HepG2 (cell line): ENCODE measurements at regions not wholly inside any gene's neighbourhood (a gene's known extent, or its start where the extent isn't known, plus 50 kb on each side); places are given as distances from the start of the nearest gene placed in this dataset.
A peak's percentile ranks its signal among the peaks of the same experiment; 100 is the strongest.

Source experiments
- BORCS8-MEF2B ChIP-seq: sonication (generic); formaldehyde crosslinking; IDR thresholded peaks from 2 replicates; pipeline ENCODE4 v1.8.0; 2022; ENCODE audit warnings: mild to moderate bottlenecking, missing genetic modification reagents
- CHD4 ChIP-seq: fragments of 200-600 bp; sonication (generic); IDR thresholded peaks from 2 replicates; pipeline ENCODE4 v1.7.0; 2017; ENCODE audit warnings: mild to moderate bottlenecking, low read length, borderline replicate concordance
- ELF3 ChIP-seq: IDR thresholded peaks from 2 replicates; pipeline ENCODE4 v1.6.1; 2016; ENCODE audit warnings: missing genetic modification reagents, missing compliant biosample characterization
- GMEB2 ChIP-seq: IDR thresholded peaks from 2 replicates; pipeline ENCODE4 v1.6.1; 2016; ENCODE audit warnings: missing biosample characterization, missing genetic modification reagents, low read depth
- HBP1 ChIP-seq: IDR thresholded peaks from 2 replicates; pipeline ENCODE4 v1.6.1; 2016; ENCODE audit warnings: low read depth, control low read depth
- KDM1A ChIP-seq: IDR thresholded peaks from 2 replicates; pipeline ENCODE4 v1.6.1; 2016; ENCODE audit warnings: missing compliant biosample characterization
- KLF13 ChIP-seq: sonication (generic); formaldehyde crosslinking; IDR thresholded peaks from 2 replicates; pipeline ENCODE4 v1.4.0; 2020; ENCODE audit warnings: mild to moderate bottlenecking, missing genetic modification reagents
- MAZ ChIP-seq, 2 experiments: sonication (generic) in 1 of 2; formaldehyde crosslinking in 1 of 2; IDR thresholded peaks; 2 replicates each; pipeline versions ENCODE4 v1.5.0 to v1.6.1; 2012 to 2020; ENCODE audit warnings: low read depth in 2 of 2, mild to moderate bottlenecking in 2 of 2, borderline replicate concordance in 1 of 2, improper control_type of control experiment in 1 of 2, low read length in 1 of 2, missing genetic modification reagents in 1 of 2, moderate library complexity in 1 of 2
- NFE2 ChIP-seq: sonication (generic); formaldehyde crosslinking; IDR thresholded peaks from 2 replicates; pipeline ENCODE4 v1.4.0; 2020; ENCODE audit warnings: missing genetic modification reagents
- NFKBIZ ChIP-seq: IDR thresholded peaks from 2 replicates; pipeline ENCODE4 v1.6.1; 2018; ENCODE audit warnings: missing genetic modification reagents, missing compliant biosample characterization
- PATZ1 ChIP-seq: sonication (generic); formaldehyde crosslinking; IDR thresholded peaks from 2 replicates; pipeline ENCODE4 v1.4.0; 2020; ENCODE audit warnings: missing genetic modification reagents
- PAWR ChIP-seq: sonication (generic); formaldehyde crosslinking; IDR thresholded peaks from 2 replicates; pipeline ENCODE4 v1.4.0; 2020; ENCODE audit warnings: missing genetic modification reagents, mild to moderate bottlenecking, borderline replicate concordance
- TGIF2 ChIP-seq: IDR thresholded peaks from 2 replicates; pipeline ENCODE4 v1.6.1; 2016; ENCODE audit warnings: control low read depth, missing compliant biosample characterization
- THAP8 ChIP-seq: sonication (generic); formaldehyde crosslinking; IDR thresholded peaks from 2 replicates; pipeline ENCODE4 v1.5.1; 2020; ENCODE audit warnings: missing genetic modification reagents, mild to moderate bottlenecking, borderline replicate concordance
- ZHX1 ChIP-seq: sonication (generic); formaldehyde crosslinking; IDR thresholded peaks from 2 replicates; pipeline ENCODE4 v1.8.1; 2022; ENCODE audit warnings: low read depth, mild to moderate bottlenecking, missing genetic modification reagents
- ZKSCAN8 ChIP-seq: IDR thresholded peaks from 2 replicates; pipeline ENCODE4 v1.6.1; 2016; ENCODE audit warnings: borderline replicate concordance, missing genetic modification reagents, missing compliant biosample characterization
- ZNF235 ChIP-seq: sonication (generic); formaldehyde crosslinking; IDR thresholded peaks from 2 replicates; pipeline ENCODE4 v1.8.1; 2023; ENCODE audit warnings: mild to moderate bottlenecking, missing genetic modification reagents, borderline replicate concordance
- ZNF607 ChIP-seq: sonication (generic); formaldehyde crosslinking; IDR thresholded peaks from 2 replicates; pipeline ENCODE4 v1.5.1; 2020; ENCODE audit warnings: missing genetic modification reagents, mild to moderate bottlenecking, borderline replicate concordance

- TF ChIP-seq PATZ1 (peak; percentile 58; the same call in 1 of the 2 replicates), KLF13 (CRISPR knock-in tag) (no peak), BORCS8-MEF2B (CRISPR knock-in tag) (no peak), ELF3 (no peak), CHD4 (peak; percentile 63; the same call in 1 of the 2 replicates), MAZ (IDR thresholded peaks at IDR 0.05; ENCODE audit: borderline replicate concordance, low read depth, low read length) (no peak), MAZ (CRISPR knock-in tag; IDR thresholded peaks at IDR 0.05; ENCODE audit: low read depth) (no peak; the same call in 1 of the 2 replicates), ZNF235 (CRISPR knock-in tag) (no peak), KDM1A (peak; percentile 43; the same call in 1 of the 2 replicates), ZKSCAN8 (no peak), TGIF2 (CRISPR knock-in tag) (no peak), NFKBIZ (CRISPR knock-in tag) (no peak), HBP1 (CRISPR knock-in tag) (peak; percentile 7; the same call in 1 of the 2 replicates), THAP8 (CRISPR knock-in tag) (peak; percentile 17; the same call in 1 of the 2 replicates), ZHX1 (CRISPR knock-in tag) (no peak), GMEB2 (CRISPR knock-in tag) (no peak), NFE2 (no peak), ZNF607 (0 out of 2 replicates have a peak, but pooled peaks have one; percentile 23), PAWR (CRISPR knock-in tag) (no peak)
Observed at GRCh38 chr9:129459547-129460322, 161.2 kb downstream of the C9orf50 start (continued).
